ENCODE measurements at regions not wholly inside any gene's neighbourhood (a gene's known extent, or its start where the extent isn't known, plus 50 kb on each side); places are given as distances from the start of the nearest gene placed in this dataset.

DNA sequence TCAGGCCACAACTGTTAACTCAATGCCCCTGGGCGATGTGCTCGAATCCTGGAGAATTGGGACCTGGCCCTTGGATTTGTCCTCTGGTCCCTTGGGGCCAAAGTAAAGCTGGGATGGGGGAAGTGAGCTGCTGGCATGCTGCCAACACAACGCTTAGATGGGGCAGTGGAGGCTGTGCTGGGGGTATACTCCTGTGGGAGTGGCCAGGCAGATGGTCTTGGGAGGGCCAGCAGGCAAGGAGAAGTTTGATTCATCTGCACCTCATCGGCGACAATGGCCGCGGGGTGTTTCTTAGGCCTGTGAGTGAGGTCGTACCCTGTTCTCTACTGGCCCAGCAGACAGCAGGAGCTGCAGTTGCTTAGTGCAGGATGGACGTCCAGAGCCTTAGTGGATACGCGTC is 139.0 kb upstream of the MTPN start:
- no peak for TF ChIP-seq POLR2A (IDR thresholded peaks at IDR 0.05)
- no peak for TF ChIP-seq CTCF (IDR thresholded peaks at IDR 0.05)
- TF ChIP-seq POLR2AphosphoS5 (IDR thresholded peaks at IDR 0.05), result no peak
- TF ChIP-seq EP300 (IDR thresholded peaks at IDR 0.05; ENCODE audit: low read depth), result no peak

Data from transverse colon (tissue), 4 donors.